Vagina (tissue), 2 donors: ENCODE measurements at regions not wholly inside any gene's neighbourhood (a gene's known extent, or its start where the extent isn't known, plus 50 kb on each side); places are given as distances from the start of the nearest gene placed in this dataset.
A peak's percentile ranks its signal among the peaks of the same experiment; 100 is the strongest.

Experiments used
- POLR2A ChIP-seq, 2 donors: fragments of 450-650 bp; IDR thresholded peaks; one replicate each; pipeline ENCODE4 v1.6.1; 2017; ENCODE audit warnings: antibody characterized with exemption in 2 of 2, mild to moderate bottlenecking in 2 of 2, moderate library complexity in 2 of 2
- POLR2AphosphoS5 ChIP-seq, 2 donors: sonication (generic); formaldehyde crosslinking; IDR thresholded peaks; one replicate each; pipeline ENCODE4 v1.9.0; 2017; ENCODE audit warnings: antibody characterized with exemption in 2 of 2, mild to moderate bottlenecking in 2 of 2, low read depth in 1 of 2; ENCODE audit not compliant: insufficient read depth in 1 of 2
- TF ChIP-seq, protein P1 (sequence below), 3 experiments: fragments of 450-650 bp in 2 of 3; fragments of 200-600 bp in 1 of 3; sonication (generic) in 1 of 3; IDR thresholded peaks; one replicate each; pipeline ENCODE4 v1.5.1; 2017 to 2019; ENCODE audit warnings: antibody characterized with exemption in 3 of 3, mild to moderate bottlenecking in 2 of 3, moderate library complexity in 2 of 3

DNA sequence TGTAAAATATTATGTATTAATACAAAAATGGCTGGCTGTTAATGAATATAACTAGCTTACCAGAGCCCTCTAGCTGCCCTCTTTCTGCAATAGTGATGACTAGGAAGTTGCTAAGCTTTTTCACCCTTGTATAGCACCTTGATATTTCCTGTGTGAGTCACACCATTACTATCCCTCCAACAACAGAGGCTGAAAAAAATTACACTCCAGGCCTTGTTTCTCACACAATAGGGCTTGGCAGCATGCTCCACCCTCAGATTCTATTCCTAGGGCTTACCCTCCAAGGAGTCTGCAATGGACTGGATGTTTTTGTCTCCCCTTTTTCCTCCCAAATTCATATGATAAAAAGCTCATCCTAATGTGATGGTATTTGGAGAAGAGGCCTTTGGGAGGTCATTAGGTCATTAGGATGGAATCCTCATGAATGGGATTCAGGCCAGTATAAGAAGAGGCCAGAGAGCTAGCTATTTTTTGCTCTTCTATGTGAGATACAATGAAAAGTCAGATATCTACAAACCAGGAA is 184.6 kb upstream of the MAP1B start:
- TF ChIP-seq POLR2A (IDR thresholded peaks at IDR 0.05) (no peak), POLR2AphosphoS5 (IDR thresholded peaks at IDR 0.05; ENCODE audit: insufficient read depth in 1 of 2, low read depth in 1 of 2) (peak in 1 of 2 donors; percentile 66)
- TF ChIP-seq, protein P1, sequence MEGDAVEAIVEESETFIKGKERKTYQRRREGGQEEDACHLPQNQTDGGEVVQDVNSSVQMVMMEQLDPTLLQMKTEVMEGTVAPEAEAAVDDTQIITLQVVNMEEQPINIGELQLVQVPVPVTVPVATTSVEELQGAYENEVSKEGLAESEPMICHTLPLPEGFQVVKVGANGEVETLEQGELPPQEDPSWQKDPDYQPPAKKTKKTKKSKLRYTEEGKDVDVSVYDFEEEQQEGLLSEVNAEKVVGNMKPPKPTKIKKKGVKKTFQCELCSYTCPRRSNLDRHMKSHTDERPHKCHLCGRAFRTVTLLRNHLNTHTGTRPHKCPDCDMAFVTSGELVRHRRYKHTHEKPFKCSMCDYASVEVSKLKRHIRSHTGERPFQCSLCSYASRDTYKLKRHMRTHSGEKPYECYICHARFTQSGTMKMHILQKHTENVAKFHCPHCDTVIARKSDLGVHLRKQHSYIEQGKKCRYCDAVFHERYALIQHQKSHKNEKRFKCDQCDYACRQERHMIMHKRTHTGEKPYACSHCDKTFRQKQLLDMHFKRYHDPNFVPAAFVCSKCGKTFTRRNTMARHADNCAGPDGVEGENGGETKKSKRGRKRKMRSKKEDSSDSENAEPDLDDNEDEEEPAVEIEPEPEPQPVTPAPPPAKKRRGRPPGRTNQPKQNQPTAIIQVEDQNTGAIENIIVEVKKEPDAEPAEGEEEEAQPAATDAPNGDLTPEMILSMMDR (IDR thresholded peaks at IDR 0.05): no peak
